Neural cell (in vitro differentiated cells): ENCODE measurements at regions not wholly inside any gene's neighbourhood (a gene's known extent, or its start where the extent isn't known, plus 50 kb on each side); places are given as distances from the start of the nearest gene placed in this dataset.

Experiments used
- H2AFZ ChIP-seq: fragments of 200-600, 300-800 bp; sonication (generic), shearing (Covaris generic); 2 replicates; pipeline ENCODE4 v1.6.0; 2014; ENCODE audit warnings: low read depth, mild to moderate bottlenecking, antibody characterized with exemption, low read length, moderate library complexity
- H3F3A ChIP-seq: fragments of 200-600 bp; shearing (Covaris generic); 2 replicates; pipeline ENCODE4 v1.6.1; 2016; ENCODE audit warnings: mild to moderate bottlenecking, moderate library complexity, mixed read lengths, antibody characterized with exemption, low read length; ENCODE audit not compliant: insufficient read depth, poor library complexity, severe bottlenecking
- H3K27ac ChIP-seq: fragments of 200-600, 300-800 bp; sonication (generic), shearing (Covaris generic); 2 replicates; pipeline ENCODE4 v1.5.1; 2014; ENCODE audit warnings: mild to moderate bottlenecking, low read length, moderate library complexity
- H3K27me3 ChIP-seq: fragments of 300-800, 200-600 bp; sonication (generic), shearing (Covaris generic); 2 replicates; pipeline ENCODE4 v1.6.0; 2014; ENCODE audit warnings: mild to moderate bottlenecking, low read depth, low read length, moderate library complexity; ENCODE audit not compliant: insufficient read depth
- H3K36me3 ChIP-seq: fragments of 300-800, 200-600 bp; sonication (generic), shearing (Covaris generic); 2 replicates; pipeline ENCODE4 v1.5.1; 2014; ENCODE audit warnings: mild to moderate bottlenecking, antibody characterized with exemption, low read length, moderate library complexity; ENCODE audit not compliant: insufficient read depth
- H3K4me2 ChIP-seq: fragments of 300-800, 200-600 bp; sonication (generic), shearing (Covaris generic); 2 replicates; pipeline ENCODE4 v1.6.0; 2014; ENCODE audit warnings: mild to moderate bottlenecking, low read length
- H3K4me3 ChIP-seq: fragments of 300-800, 200-600 bp; sonication (generic), shearing (Covaris generic); 2 replicates; pipeline ENCODE4 v1.5.1; 2014; ENCODE audit warnings: mild to moderate bottlenecking, low read length, moderate library complexity
- H3K79me2 ChIP-seq: fragments of 200-600 bp; shearing (Covaris generic); replicated peaks from 2 replicates; pipeline ENCODE4 v1.6.0; 2014; ENCODE audit warnings: mild to moderate bottlenecking, low read length, moderate library complexity; ENCODE audit not compliant: insufficient read depth
- H3K9ac ChIP-seq: fragments of 300-800, 200-600 bp; sonication (generic), shearing (Covaris generic); 2 replicates; pipeline ENCODE4 v1.6.1; 2016; ENCODE audit warnings: mild to moderate bottlenecking, low read length, mixed read lengths
- H3K9me2 ChIP-seq: fragments of 200-600 bp; shearing (Covaris generic); 2 replicates; pipeline ENCODE4 v1.6.1; 2016; ENCODE audit warnings: mild to moderate bottlenecking, low read length, mixed read lengths; ENCODE audit not compliant: insufficient read depth
- H3K9me3 ChIP-seq: fragments of 200-600, 300-800 bp; sonication (generic), shearing (Covaris generic); 2 replicates; pipeline ENCODE4 v1.6.1; 2016; ENCODE audit warnings: mild to moderate bottlenecking, mixed run types, low read length, moderate library complexity, mixed read lengths
- H4K20me1 ChIP-seq: fragments of 200-600 bp; shearing (Covaris generic); 2 replicates; pipeline ENCODE4 v1.6.1; 2016; ENCODE audit warnings: mild to moderate bottlenecking, mixed run types; ENCODE audit not compliant: insufficient read depth
- CTCF ChIP-seq: fragments of 450-650 bp; IDR thresholded peaks from 2 replicates; pipeline ENCODE4 v1.5.1; 2014; ENCODE audit warnings: antibody characterized with exemption, mild to moderate bottlenecking, moderate library complexity; ENCODE audit not compliant: poor library complexity, severe bottlenecking
- EP300 ChIP-seq: fragments of 450-650 bp; conservative IDR thresholded peaks from 2 replicates; pipeline ENCODE4 v1.6.1; 2014; ENCODE audit warnings: antibody characterized with exemption, mild to moderate bottlenecking, moderate library complexity; ENCODE audit not compliant: poor library complexity, severe bottlenecking
- EZH2 ChIP-seq: fragments of 200-600, 300-800 bp; shearing (Covaris generic), sonication (generic); IDR thresholded peaks from 2 replicates; pipeline ENCODE4 v1.6.1; 2014; ENCODE audit warnings: antibody characterized with exemption, low read length, borderline replicate concordance, mild to moderate bottlenecking; ENCODE audit not compliant: insufficient read depth, poor library complexity, severe bottlenecking
- MXI1 ChIP-seq: fragments of 450-650 bp; conservative IDR thresholded peaks from 2 replicates; pipeline ENCODE4 v1.6.1; 2014; ENCODE audit warnings: antibody characterized with exemption, mild to moderate bottlenecking; ENCODE audit not compliant: poor library complexity, severe bottlenecking
- POLR2AphosphoS5 ChIP-seq: IDR thresholded peaks from 2 replicates; pipeline ENCODE4 v1.6.1; 2012
- RAD21 ChIP-seq: fragments of 450-650 bp; conservative IDR thresholded peaks from 2 replicates; pipeline ENCODE4 v1.6.1; 2014; ENCODE audit warnings: antibody characterized with exemption, mild to moderate bottlenecking, moderate library complexity
- SMC3 ChIP-seq: fragments of 450-650 bp; conservative IDR thresholded peaks from 2 replicates; pipeline ENCODE4 v1.6.1; 2014; ENCODE audit warnings: antibody characterized with exemption, mild to moderate bottlenecking, moderate library complexity; ENCODE audit not compliant: poor library complexity
- TAF1 ChIP-seq: IDR thresholded peaks from 2 replicates; pipeline ENCODE4 v1.6.1; 2012; ENCODE audit warnings: low read depth
- TF ChIP-seq, protein P1 (sequence below): IDR thresholded peaks from 2 replicates; pipeline ENCODE4 v1.6.1; 2012; ENCODE audit warnings: borderline replicate concordance

- peak overlapping the region; percentile 50 for H3K4me2 ChIP-seq
Measured at GRCh38 chr18:37668971-37669747, 103.6 kb upstream of the CELF4 start.

DNA sequence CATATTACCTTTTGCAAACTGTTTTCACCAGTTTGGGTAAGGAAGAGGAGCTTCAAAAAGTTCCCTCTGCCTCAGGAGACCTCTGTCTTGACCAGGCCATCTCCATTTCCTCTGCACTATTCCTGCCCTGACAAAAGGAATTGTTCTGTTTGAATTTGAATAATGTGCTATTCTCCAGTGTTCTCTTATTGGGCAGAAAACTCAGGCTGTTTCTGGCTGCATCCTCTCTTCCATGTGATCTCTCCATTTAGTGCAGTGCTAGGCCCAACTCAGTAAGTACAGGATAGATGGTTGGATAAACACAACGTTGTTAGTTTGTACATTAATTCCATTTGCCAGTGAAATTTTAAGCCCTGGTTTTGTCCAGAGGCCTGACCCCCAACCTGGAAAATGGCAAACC lies 102.2 kb upstream of the CELF4 start:
- H3K4me3 ChIP-seq = no peak overlapping the region
- no peaks in the 10 kb centered on the region for H3K79me2 ChIP-seq
- no peaks in the 10 kb centered on the region for H3K27me3 ChIP-seq
- H3F3A ChIP-seq = no peaks in the 10 kb centered on the region
- H4K20me1 ChIP-seq = no peaks in the 10 kb centered on the region
- H3K9me3 ChIP-seq = no peaks in the 10 kb centered on the region
- no peak overlapping the region for H3K27ac ChIP-seq
- no peak overlapping the region for H2AFZ ChIP-seq
- H3K9ac ChIP-seq = no peak overlapping the region
- no peaks in the 10 kb centered on the region for H3K36me3 ChIP-seq
- no peaks in the 10 kb centered on the region for H3K9me2 ChIP-seq
- H3K4me2 ChIP-seq = no peak overlapping the region
- TF ChIP-seq MXI1 (no peak), EZH2 (no peak), EP300 (no peak), TAF1 (no peak), CTCF (no peak), POLR2AphosphoS5 (no peak)
- TF ChIP-seq, protein P1, sequence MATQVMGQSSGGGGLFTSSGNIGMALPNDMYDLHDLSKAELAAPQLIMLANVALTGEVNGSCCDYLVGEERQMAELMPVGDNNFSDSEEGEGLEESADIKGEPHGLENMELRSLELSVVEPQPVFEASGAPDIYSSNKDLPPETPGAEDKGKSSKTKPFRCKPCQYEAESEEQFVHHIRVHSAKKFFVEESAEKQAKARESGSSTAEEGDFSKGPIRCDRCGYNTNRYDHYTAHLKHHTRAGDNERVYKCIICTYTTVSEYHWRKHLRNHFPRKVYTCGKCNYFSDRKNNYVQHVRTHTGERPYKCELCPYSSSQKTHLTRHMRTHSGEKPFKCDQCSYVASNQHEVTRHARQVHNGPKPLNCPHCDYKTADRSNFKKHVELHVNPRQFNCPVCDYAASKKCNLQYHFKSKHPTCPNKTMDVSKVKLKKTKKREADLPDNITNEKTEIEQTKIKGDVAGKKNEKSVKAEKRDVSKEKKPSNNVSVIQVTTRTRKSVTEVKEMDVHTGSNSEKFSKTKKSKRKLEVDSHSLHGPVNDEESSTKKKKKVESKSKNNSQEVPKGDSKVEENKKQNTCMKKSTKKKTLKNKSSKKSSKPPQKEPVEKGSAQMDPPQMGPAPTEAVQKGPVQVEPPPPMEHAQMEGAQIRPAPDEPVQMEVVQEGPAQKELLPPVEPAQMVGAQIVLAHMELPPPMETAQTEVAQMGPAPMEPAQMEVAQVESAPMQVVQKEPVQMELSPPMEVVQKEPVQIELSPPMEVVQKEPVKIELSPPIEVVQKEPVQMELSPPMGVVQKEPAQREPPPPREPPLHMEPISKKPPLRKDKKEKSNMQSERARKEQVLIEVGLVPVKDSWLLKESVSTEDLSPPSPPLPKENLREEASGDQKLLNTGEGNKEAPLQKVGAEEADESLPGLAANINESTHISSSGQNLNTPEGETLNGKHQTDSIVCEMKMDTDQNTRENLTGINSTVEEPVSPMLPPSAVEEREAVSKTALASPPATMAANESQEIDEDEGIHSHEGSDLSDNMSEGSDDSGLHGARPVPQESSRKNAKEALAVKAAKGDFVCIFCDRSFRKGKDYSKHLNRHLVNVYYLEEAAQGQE = no peak

More at GRCh38 chr18:37668971-37669747, 103.6 kb upstream of the CELF4 start:
- H3K27me3 ChIP-seq = no peaks in the 10 kb centered on the region
- H3K79me2 ChIP-seq = no peaks in the 10 kb centered on the region
- H3K27ac ChIP-seq = peak overlapping the region; percentile 79
- H3K9me3 ChIP-seq = no peaks in the 10 kb centered on the region
- H3K9me2 ChIP-seq = no peaks in the 10 kb centered on the region
- no peaks in the 10 kb centered on the region for H4K20me1 ChIP-seq
- no peaks in the 10 kb centered on the region for H3K36me3 ChIP-seq
- TF ChIP-seq POLR2AphosphoS5 (peak; percentile 88), EZH2 (no peak), MXI1 (no peak), SMC3 (peak; percentile 54), EP300 (peak; percentile 76), CTCF (no peak), TAF1 (no peak), RAD21 (peak; percentile 57)
- TF ChIP-seq, protein P1 = peak; percentile 94
- H3K4me3 ChIP-seq = peak overlapping the region; percentile 40
- H2AFZ ChIP-seq = peak overlapping the region; percentile 7
- no peaks in the 10 kb centered on the region for H3F3A ChIP-seq
- peak overlapping the region; percentile 52 for H3K9ac ChIP-seq
